Suprapubic skin (tissue), 3 donors: ENCODE measurements at regions not wholly inside any gene's neighbourhood (a gene's known extent, or its start where the extent isn't known, plus 50 kb on each side); places are given as distances from the start of the nearest gene placed in this dataset.

Experiments used
- POLR2A ChIP-seq, 2 donors: fragments of 450-650 bp; IDR thresholded peaks; one replicate each; pipeline ENCODE4 v1.6.1; 2017; ENCODE audit warnings: antibody characterized with exemption in 2 of 2, mild to moderate bottlenecking in 2 of 2, moderate library complexity in 2 of 2
- TF ChIP-seq, protein P1 (sequence below), 2 donors: fragments of 200-600 bp in 1 of 2; fragments of 450-650 bp in 1 of 2; sonication (generic) in 1 of 2; IDR thresholded peaks; one replicate each; pipeline ENCODE4 v1.5.1; 2016 to 2019; ENCODE audit warnings: antibody characterized with exemption in 2 of 2, mild to moderate bottlenecking in 1 of 2, moderate library complexity in 1 of 2

DNA sequence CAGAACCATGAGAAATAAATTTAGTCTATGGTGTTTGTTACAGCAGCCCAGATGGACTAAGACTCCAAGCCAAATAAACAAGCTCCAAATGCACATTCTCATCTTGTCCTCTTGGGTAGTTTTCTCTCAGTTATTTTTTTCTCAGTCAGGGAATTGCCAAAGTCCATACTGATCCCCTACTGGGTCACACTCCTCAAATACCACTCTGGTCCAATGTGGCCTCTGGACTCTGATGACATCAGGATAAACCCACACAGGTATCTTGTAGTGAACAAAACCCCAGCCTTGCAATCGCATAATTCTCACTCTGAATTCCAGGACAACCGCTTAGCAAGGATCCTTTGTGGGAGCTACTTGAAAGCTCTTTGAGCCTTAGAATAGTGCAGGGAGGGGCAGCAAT is 248.4 kb upstream of the JUN start:
- TF ChIP-seq POLR2A (IDR thresholded peaks at IDR 0.05) = no peak
- TF ChIP-seq, protein P1, sequence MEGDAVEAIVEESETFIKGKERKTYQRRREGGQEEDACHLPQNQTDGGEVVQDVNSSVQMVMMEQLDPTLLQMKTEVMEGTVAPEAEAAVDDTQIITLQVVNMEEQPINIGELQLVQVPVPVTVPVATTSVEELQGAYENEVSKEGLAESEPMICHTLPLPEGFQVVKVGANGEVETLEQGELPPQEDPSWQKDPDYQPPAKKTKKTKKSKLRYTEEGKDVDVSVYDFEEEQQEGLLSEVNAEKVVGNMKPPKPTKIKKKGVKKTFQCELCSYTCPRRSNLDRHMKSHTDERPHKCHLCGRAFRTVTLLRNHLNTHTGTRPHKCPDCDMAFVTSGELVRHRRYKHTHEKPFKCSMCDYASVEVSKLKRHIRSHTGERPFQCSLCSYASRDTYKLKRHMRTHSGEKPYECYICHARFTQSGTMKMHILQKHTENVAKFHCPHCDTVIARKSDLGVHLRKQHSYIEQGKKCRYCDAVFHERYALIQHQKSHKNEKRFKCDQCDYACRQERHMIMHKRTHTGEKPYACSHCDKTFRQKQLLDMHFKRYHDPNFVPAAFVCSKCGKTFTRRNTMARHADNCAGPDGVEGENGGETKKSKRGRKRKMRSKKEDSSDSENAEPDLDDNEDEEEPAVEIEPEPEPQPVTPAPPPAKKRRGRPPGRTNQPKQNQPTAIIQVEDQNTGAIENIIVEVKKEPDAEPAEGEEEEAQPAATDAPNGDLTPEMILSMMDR (IDR thresholded peaks at IDR 0.05) = no peak
